Erythroblast (primary cell): ENCODE measurements at regions not wholly inside any gene's neighbourhood (a gene's known extent, or its start where the extent isn't known, plus 50 kb on each side); places are given as distances from the start of the nearest gene placed in this dataset.

Source experiments
- DNase-seq, 2 experiments: peaks; one replicate each; lab custom pipeline; 2025; lab: John Stamatoyannopoulos, UW
- GATA1 ChIP-seq: IDR thresholded peaks from 2 replicates; pipeline ENCODE4 v1.6.1; 2011; ENCODE audit warnings: low read depth, mild to moderate bottlenecking, control low read depth, low read length, moderate library complexity
- POLR2A ChIP-seq: IDR thresholded peaks from 2 replicates; pipeline ENCODE4 v1.6.1; 2011; ENCODE audit warnings: mild to moderate bottlenecking, low read length

- no peak for DNase-seq
- TF ChIP-seq POLR2A (no peak), GATA1 (no peak)
Measured at GRCh38 chr5:4208996-4209395, 613.4 kb downstream of the IRX1 start.

- no peak for DNase-seq
- TF ChIP-seq POLR2A (no peak), GATA1 (no peak)
Measured at GRCh38 chr5:4212071-4212739, 616.6 kb downstream of the IRX1 start.

GRCh38 chr5:4212981-4213819 is 617.6 kb downstream of the IRX1 start:
- TF ChIP-seq POLR2A (no peak), GATA1 (no peak)
- DNase-seq: no peak

DNA sequence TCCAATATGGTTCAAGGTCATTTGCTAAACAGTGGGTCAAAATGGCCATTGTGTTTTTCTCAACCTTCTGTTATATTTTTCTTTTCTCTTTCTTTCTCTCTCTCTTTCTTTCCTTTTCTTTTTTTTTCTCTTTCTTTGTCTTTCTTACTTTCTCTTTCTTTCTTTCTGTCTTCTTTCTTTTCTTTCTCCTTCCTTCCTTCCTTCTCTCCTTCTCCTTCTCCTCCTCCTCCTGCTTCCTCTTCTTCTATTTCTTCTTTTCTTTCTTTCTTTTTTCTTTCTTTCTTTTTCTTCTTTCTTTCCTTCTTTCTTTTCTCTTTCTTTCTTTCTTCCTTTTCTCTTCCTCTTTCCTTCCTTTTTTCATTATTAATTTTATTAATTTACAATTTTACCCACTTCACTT is 619.5 kb downstream of the IRX1 start:
- no peak for TF ChIP-seq GATA1
- no peak for TF ChIP-seq POLR2A
- DNase-seq: no peak

DNA sequence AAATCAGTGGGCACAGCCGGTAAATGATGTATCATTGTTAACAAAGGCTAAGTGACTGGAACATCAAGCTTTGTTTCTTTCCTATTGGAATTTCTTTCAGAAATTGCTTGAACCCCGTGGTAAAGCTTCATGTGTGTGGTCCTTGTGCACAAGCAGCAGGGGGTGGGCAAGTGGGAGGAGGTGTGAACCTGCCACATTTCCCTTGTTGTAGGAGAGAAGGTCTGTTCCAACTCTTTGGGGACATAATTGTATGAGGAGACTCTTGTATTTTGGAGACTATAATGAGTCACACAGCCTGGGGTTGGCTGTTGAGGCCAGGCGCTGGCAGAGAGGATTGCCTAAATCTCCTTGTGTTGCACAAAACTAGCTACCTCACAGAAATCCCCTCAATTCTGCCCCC is 620.5 kb downstream of the IRX1 start:
- TF ChIP-seq POLR2A: no peak
- TF ChIP-seq GATA1: no peak
- no peak for DNase-seq

GRCh38 chr5:4220016-4220415 is 624.4 kb downstream of the IRX1 start:
- DNase-seq: no peak
- TF ChIP-seq POLR2A (no peak), GATA1 (no peak)

DNA sequence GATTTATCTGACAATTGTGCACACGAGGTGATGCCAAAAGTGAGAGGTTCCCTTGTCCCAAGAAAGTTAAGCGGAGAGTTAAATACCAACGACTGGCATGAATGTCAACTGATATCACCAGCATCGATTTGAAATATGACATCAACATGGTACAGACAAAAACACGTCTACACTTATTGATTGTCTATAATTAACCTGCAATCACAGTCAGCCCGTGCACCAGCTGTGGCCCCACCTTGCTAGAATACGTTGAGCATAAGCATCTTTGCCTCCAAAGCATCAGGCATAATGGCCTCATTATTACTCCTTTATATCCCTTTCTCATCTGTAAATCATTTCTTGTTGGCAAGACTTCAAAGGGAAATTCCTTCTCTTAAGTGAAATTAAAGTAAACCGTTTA is 625.4 kb downstream of the IRX1 start:
- DNase-seq: no peak
- TF ChIP-seq GATA1 (no peak), POLR2A (no peak)

DNA sequence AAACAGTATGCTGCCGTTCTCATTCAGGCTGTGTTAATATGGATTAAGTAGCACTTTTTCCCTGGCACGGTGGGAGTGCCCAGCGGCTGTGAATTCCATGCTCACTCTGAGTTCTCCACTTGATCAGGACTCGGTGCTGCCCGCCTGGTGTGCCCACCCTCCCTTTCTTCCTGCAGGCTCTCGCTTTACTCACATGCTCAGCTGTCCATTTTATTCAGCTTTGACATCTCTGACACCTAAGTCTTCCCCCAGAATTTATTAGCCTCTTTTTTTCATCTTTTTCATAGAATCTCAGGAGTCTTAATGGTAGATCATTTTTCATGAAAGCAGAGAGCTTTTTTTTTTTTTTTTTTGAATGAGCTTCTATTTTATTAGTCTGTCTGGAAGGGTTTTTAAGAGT is 626.5 kb downstream of the IRX1 start:
- TF ChIP-seq POLR2A: no peak
- TF ChIP-seq GATA1: no peak
- DNase-seq: no peak

DNA sequence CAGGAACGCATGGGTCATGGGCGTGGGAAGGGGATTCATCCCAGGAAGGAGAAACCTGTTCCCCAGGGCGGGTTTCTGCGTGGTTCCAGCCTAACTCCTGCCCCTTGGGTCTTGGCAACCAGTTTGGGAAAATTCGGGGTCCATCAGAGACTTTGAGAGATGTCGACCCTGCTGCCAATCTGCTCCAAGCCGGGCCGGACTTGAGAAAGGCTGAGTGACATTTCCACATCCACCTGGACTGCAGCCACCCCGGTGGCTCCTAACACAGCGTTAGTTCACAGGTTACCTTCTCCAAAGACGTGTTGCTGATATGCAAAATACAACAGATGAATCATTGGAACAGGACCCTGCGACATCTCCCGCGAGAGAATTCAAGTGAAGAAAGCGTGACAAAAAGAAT is 627.2 kb downstream of the IRX1 start:
- no peak for TF ChIP-seq GATA1
- TF ChIP-seq POLR2A: no peak

GRCh38 chr5:4225741-4226140 is 630.1 kb downstream of the IRX1 start:
- DNase-seq: no peak
- TF ChIP-seq POLR2A: no peak
- no peak for TF ChIP-seq GATA1

More for the DNA sequence above, 627.2 kb downstream of the IRX1 start:
- no peak for DNase-seq

- no peak for DNase-seq
- TF ChIP-seq POLR2A: no peak
- TF ChIP-seq GATA1: no peak
Measured at GRCh38 chr5:4226565-4226964, 630.9 kb downstream of the IRX1 start.

GRCh38 chr5:4228708-4229107 is 633.1 kb downstream of the IRX1 start:
- DNase-seq: no peak
- TF ChIP-seq POLR2A (no peak), GATA1 (no peak)

GRCh38 chr5:4229414-4230292 is 634.0 kb downstream of the IRX1 start:
- no peak for DNase-seq
- TF ChIP-seq GATA1 (no peak), POLR2A (no peak)

DNA sequence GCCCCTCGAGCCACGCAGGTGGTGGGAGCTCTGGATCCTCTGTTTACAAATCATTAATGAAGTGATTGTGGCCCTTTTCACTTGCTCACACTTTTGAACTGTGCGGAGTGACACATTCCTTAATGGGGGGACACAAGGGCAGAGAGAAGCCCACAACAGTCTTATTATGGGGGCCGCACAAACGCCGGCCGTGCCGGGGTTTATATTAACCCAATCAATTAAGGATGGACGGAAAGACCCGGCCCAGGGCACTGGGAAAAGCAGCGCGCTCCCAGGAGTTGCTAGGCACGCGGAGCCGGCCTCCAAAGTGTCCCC is 634.8 kb downstream of the IRX1 start:
- TF ChIP-seq GATA1: no peak
- no peak for TF ChIP-seq POLR2A
- no peak for DNase-seq
